Endothelial cell of hepatic sinusoid (primary cell): ENCODE measurements at regions not wholly inside any gene's neighbourhood (a gene's known extent, or its start where the extent isn't known, plus 50 kb on each side); places are given as distances from the start of the nearest gene placed in this dataset.
"Not testable (repeated sequence)": the region's sequence is repeated elsewhere in the genome, so short reads cannot be mapped to it uniquely, and the experiment has no call there.

Source experiments
- in situ Hi-C: cut with HindIII; loops from 2 replicates; pipeline ENCODE4 v1.10.0; 2017; ENCODE audit warnings: low sequenced_read_pairs

- in situ Hi-C loops = not testable (repeated sequence)
Observed at GRCh38 chr7:35853194-35853593, 52.3 kb downstream of the SEPTIN7 start.

- in situ Hi-C loops = no loop called here
Observed at GRCh38 chr7:35854311-35854710, 53.5 kb downstream of the SEPTIN7 start.

- in situ Hi-C loops = no loop called here
Observed at GRCh38 chr7:35856175-35856574, 55.3 kb downstream of the SEPTIN7 start.

- in situ Hi-C loops = no loop called here
Observed at GRCh38 chr7:35860664-35861063, 59.8 kb downstream of the SEPTIN7 start.

GRCh38 chr7:35865287-35865686, 64.4 kb downstream of the SEPTIN7 start:
- in situ Hi-C loops = no loop called here

- in situ Hi-C loops = no loop called here
Observed at GRCh38 chr7:35866186-35866585, 65.3 kb downstream of the SEPTIN7 start.

GRCh38 chr7:35869117-35869516, 68.3 kb downstream of the SEPTIN7 start:
- in situ Hi-C loops = not testable (repeated sequence)

- in situ Hi-C loops = no loop called here
Observed at GRCh38 chr7:35869810-35870209, 69.0 kb downstream of the SEPTIN7 start.

GRCh38 chr7:35871856-35872255, 71.0 kb downstream of the SEPTIN7 start:
- in situ Hi-C loops = no loop called here

- in situ Hi-C loops = loop anchor here (25.0 kb wide), 1 partner anchor 163 kb away; no protein-coding TSS in a partner anchor
Observed at GRCh38 chr7:35874886-35875285, 74.0 kb downstream of the SEPTIN7 start.

- in situ Hi-C loops = loop anchor here (25.0 kb wide), 1 partner anchor 163 kb away; no protein-coding TSS in a partner anchor
Observed at GRCh38 chr7:35875292-35875691, 74.4 kb downstream of the SEPTIN7 start.

- in situ Hi-C loops = loop anchor here (25.0 kb wide), 1 partner anchor 166 kb away; no protein-coding TSS in a partner anchor
Observed at GRCh38 chr7:35878351-35878750, 77.5 kb downstream of the SEPTIN7 start.

- in situ Hi-C loops = loop anchor here (25.0 kb wide), 1 partner anchor 175 kb away; no protein-coding TSS in a partner anchor
Observed at GRCh38 chr7:35887430-35887829, 86.6 kb downstream of the SEPTIN7 start.

GRCh38 chr7:35889001-35889400, 88.1 kb downstream of the SEPTIN7 start:
- in situ Hi-C loops = loop anchor here (25.0 kb wide), 1 partner anchor 177 kb away; no protein-coding TSS in a partner anchor

GRCh38 chr7:35889870-35890269, 89.0 kb downstream of the SEPTIN7 start:
- in situ Hi-C loops = loop anchor here (25.0 kb wide), 1 partner anchor 178 kb away; no protein-coding TSS in a partner anchor

- in situ Hi-C loops = loop anchor here (25.0 kb wide), 1 partner anchor 179 kb away; no protein-coding TSS in a partner anchor
Observed at GRCh38 chr7:35891004-35891830, 90.4 kb downstream of the SEPTIN7 start.

- in situ Hi-C loops = loop anchor here (25.0 kb wide), 1 partner anchor 181 kb away; no protein-coding TSS in a partner anchor
Observed at GRCh38 chr7:35893649-35894048, 92.8 kb downstream of the SEPTIN7 start.

- in situ Hi-C loops = loop anchor here (25.0 kb wide), 1 partner anchor 182 kb away; no protein-coding TSS in a partner anchor
Observed at GRCh38 chr7:35894721-35895120, 93.9 kb downstream of the SEPTIN7 start.

- in situ Hi-C loops = no loop called here
Observed at GRCh38 chr7:35900651-35901050, 99.8 kb downstream of the SEPTIN7 start.

- in situ Hi-C loops = no loop called here
Observed at GRCh38 chr7:35905555-35905954, 104.7 kb downstream of the SEPTIN7 start.

- in situ Hi-C loops = no loop called here
Observed at GRCh38 chr7:35906191-35906908, 105.5 kb downstream of the SEPTIN7 start.
